DMS 273 treated with DMSO at 0.1 percent for 48 hours (cell line): ENCODE measurements at regions not wholly inside any gene's neighbourhood (a gene's known extent, or its start where the extent isn't known, plus 50 kb on each side); places are given as distances from the start of the nearest gene placed in this dataset.
"Not testable (repeated sequence)": the region's sequence is repeated elsewhere in the genome, so short reads cannot be mapped to it uniquely, and the experiment has no call there.

Source experiments
- DNase-seq: peaks from one replicate; lab custom pipeline; 2025; lab: John Stamatoyannopoulos, UW

DNA sequence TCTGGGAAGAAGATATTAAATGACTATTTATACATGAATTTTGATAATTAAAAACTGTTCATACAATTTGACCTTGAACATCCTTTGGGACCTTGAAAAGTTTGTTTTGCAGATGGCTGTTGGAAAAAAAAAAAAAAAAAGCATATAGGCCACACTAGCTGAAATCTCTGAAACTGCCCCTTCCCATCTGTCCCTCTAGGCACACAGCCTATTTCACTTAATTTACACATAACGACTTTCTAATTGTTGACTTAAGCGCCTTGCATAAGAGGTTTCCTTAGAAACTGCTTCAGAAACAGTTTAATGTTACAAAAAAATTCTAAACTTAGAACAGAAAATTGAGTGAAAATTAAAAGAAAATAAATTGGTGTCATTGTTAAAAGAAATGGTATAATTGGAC lies 131.0 kb downstream of the COX18 start:
- DNase-seq: peak; percentile 8

DNA sequence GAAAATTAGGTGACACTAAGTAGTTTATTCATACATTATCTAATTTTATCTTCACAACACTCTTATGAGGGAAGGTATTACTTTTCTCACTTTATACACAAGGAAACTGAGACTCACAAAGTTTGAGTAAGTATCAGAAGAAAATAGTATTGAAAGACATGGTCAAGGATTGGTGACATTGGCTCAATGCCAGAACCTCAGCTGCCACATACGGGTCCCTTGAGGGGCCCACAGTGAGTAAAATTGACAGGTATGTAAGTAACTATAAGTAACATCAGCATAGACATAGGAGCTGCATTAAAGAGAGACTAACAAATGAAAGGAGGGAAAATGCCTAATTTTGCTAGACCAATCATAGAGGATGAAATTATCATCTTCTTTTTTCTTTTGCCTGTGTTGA lies 134.1 kb downstream of the COX18 start:
- DNase-seq: no peak

DNA sequence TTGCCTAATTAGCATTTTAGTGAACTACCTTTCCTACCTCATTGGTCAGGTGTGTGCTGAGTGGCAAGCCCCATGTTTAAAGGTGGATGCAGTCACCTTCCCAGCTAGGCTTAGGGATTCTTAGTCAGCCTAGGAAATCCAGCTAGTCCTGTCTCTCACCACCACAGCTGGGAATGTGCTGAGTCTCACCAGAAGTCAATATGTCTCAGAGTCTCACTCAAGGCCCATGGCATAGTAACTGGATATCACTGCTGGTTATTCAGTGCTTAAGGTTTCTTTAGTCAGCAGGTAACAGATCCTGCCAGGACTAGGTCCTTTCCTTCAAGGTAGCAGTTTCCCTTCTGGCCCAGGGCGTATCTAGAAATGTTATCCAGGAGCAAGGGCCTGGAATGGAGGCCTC lies 136.5 kb downstream of the COX18 start:
- no peak for DNase-seq

DNA sequence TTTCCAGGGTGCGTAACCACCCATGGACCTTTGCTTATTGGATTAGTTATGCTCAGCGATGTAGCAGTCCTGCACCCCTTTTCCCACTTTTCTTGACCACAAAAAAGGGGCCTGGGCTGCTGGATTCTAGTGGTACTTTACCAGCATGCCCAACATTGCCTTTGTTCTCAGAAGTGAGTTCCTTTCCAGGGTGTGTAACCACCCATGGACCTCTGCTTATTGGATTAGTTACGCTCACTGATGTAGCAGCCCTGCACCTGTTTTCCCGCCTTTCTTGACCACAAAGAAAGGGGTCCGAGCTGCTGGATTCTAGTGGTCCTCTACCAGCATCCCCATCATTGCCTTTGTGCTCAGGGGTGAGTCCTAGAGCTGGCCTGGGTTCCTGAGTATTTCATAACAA lies 138.2 kb downstream of the COX18 start:
- DNase-seq: no peak

DNA sequence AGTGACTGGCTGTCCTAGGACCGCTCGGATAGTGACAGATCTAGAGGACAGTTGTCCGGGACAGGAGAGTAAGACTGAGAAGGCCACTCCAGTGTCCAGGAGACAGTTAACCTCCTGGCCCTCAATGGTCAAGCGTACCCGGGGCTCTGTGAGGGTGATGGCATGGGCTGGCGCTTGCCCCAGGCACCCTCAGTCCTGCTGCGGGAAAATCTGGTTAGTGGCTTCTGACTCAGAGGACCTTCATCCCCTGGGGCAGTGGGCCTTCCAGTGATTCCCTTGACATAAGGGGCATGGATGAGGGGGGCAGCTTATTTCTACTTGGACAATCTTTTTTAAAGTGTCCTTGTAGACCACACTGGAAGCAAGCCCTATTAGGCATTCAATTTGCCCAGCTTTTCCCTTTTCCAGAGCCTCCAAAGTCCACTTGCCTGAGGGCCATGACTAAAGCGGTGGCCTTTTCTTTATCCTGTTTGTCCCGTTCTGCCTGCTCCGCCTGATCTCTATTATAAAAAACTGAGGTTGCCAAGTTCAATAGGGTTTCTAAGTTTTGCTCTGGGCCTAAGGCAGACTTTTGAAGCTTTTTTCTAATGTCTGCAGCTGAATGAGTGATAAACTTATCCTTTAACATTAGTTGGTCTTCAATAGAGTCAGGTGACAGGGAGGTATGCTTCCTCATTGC lies 139.8 kb downstream of the COX18 start:
- DNase-seq: not testable (repeated sequence)

DNA sequence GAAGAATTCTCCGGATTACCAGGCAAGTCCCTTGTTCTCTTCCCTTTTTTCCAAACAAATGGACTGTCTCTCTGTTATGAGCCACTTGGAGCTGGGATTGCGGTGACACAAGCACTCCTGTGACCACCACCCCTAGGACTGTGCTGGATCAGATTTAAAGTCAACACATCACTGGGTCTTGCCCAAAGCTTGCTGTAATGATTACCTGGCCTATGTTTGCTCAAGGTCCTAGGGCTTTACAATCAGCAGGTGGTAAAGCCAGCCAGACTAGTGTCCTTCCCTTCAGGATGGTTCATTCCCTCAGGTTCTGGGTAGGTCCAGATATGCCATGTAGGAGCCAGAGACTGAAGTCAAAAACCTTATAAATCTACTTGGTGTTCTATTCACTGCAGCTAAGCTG lies 144.7 kb downstream of the COX18 start:
- DNase-seq: no peak

DNA sequence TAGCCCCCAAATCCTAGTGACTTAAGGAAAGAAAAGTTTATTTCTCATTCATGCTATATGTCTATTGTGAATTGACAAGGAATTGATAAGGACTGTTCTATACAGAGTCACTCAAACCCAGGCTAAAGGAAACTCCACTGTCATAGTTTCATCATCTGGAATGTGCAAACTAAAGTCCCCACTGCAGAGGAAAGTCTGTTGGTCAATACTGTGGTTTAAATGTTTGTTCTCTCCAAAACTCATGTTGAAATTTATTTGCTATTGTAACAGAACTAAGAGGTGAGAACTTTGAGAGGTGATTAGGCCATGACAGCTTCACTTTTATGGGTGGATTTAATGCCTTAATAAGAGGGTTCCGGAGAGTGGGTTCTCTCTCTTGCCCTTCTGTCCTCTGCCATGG lies 149.6 kb downstream of the COX18 start:
- no peak for DNase-seq

DNA sequence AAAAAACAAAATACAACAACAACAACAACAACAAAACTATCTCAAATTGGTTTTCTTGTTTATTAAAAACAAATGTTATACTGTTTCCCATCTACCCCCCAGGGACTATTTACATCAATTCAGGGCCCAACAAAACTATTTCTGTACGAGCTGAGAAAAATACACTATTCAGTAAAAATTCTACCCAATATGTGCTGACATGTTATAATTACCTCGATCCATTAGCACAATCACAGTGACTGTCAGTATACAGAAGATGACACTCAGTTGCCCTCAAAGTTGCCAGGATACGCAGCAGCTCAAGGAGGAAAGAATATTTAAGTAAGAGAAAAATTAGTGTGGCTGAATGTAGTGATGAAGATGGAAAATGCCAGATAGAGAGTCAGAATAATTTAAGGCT lies 150.1 kb downstream of the COX18 start:
- no peak for DNase-seq

DNA sequence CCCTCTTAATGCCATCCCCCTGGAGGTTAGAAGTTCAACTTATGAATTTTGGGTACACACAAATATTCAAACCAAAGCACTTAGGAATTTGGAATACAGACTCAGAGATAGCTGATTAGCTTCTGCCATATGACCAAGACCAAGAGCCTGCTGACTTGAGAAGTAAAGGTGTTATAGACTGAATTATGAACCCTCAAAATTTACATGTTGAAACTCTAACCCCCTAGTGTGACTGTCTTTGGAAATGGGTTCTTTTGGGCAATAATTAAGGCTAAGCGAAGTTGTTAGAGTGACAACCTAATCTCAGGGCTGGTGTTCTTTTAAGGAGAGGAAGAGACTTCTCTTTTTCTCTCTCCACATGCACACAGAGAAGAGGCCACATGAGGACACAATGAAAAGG lies 151.2 kb downstream of the COX18 start:
- DNase-seq: no peak

DNA sequence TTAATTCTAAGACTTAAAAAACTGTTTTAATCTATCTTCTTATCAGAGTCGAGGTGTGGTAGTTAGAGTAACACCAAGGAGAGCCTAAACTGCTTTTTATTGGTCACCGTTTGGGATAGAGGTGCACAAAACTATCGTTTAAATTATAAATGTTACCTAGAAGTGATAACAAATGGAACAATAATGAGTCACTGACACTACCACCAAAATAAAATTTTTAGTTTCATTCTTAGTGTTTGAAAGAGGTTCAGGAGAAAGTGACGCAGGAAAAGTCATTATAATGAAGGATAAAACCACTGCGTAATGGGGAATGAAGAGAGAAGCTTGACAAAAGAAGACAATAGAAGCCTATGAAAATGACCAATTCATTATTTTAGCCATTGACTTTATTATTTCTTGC lies 158.2 kb downstream of the COX18 start:
- no peak for DNase-seq

DNA sequence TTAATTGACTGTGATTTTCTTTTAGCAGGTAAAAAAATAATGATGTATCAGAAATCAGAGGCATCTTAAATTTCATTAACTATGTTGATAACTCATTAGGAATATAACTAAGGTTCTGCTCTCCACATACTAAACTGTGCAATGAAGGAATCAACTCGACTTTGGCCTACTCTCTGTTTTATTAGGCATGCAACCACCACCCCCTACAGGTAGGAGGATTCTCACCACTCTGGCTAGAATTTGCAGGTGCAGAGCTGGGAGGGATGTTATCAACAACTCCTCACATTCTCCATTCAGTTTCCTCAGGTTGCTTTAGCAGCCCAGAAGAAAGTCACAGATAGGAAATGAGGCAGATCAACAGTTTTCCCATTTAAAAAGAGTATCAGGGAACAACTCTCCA lies 160.1 kb downstream of the COX18 start:
- DNase-seq: no peak

DNA sequence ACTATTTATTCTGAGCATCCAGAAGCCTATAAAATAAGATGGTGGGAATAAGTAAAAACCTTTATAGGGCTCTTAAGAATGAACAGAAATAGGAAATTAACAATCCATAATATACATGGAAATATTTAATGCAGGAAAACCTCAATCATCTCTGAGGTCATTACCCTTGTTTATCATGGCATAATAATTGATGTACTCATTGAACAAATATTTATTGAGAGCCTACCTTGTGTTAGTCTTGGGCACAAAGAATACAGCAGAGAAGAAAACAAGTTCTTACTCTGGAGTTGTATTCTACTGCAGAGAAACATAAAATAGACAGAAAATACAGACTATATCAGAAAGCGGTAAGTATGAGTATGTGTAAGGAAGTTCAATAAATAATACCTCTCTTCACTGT lies 167.2 kb downstream of the COX18 start:
- DNase-seq: no peak

DNA sequence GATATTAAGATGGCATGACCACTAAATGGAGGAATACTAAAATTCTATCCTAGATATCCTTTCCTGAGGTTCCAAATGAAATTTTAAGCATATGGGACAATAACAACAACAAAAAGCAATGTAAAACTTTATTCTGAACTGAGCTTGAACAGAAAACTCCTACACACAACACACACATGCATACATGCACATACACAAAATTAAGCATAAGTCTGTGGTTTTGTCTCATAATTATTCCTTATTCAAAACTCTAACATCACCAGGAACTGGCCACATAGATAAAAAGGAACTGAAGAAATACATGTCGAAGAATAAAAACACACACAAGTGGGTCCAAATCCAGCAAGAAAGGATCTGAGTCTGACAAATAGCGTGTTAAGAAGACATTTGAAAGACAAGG lies 168.0 kb downstream of the COX18 start:
- DNase-seq: no peak

DNA sequence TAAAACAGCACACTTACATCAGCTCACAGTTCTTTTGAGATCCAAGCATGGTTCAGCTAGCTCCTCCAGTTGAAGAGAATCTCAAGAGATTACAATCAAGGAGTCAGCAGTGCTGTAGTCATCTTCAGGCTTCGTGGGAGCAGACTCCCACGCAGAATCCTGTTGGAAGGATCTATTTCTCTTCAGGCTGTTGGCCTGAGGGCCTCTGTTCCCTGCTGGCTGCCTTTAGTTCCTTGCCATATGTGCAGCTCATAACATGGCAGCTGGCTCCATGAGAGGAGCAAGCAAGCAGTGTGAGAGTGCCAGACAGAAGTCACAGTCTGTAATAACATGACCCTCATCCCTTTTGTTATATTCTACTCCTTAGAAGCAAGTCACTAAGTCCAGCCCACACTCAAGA lies 168.6 kb downstream of the COX18 start:
- no peak for DNase-seq

DNA sequence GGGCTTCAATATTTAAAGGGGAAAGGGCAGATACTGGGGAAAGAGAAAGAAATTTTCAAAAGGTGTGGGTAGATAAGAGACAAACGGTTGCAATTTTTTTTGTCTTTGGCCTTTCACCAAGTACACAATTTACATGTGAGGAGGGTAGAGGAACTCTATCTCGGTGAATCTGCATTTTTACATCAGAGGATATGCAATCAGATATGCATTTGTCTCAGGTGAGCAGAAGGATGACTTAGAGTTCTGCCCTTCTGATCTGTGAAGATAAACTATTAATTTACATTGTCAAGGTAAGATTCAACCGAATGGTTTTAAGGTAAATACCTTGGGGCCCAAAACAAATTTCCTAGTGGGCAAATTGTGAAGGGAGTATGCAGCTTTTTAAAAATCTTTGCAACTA lies 169.9 kb downstream of the COX18 start:
- no peak for DNase-seq

DNA sequence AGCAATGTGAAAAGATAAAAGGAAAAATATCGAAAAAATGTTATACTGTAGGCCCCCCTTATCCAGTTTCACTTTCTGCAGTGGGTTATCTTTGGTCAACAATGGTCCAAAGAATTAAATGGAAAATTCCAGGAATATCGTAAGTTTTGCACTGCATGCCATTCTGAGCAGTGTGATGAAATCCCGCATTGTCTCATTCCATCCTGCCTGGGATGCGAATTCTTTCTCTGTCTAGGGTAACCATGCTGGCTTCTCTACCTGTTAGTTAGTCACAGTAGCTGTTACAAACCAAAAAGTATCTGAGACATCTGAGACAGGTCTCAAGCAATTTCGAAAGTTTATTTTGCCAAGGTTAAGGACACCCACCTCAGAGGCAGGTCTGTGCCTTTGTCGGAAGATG lies 170.3 kb downstream of the COX18 start:
- DNase-seq: no peak

DNA sequence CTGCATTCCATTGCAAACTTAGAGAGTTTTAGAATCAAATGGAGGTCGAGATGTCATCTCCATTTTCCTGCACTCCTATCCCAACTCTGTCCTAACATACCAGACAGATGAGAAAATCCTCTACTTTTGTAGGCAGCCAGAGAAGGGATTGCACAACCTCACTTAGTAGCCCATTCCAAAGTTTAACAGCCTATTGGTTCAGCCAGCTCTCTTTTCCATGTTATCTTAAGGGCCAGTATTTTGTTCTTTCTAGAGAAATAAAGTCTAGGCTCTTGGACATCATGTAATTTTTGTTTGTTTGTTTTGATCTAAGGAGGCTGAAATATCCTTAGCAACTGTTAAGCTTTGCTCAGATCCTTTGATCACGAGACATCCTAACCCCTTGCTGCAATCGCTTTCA lies 173.0 kb downstream of the COX18 start:
- DNase-seq: no peak

DNA sequence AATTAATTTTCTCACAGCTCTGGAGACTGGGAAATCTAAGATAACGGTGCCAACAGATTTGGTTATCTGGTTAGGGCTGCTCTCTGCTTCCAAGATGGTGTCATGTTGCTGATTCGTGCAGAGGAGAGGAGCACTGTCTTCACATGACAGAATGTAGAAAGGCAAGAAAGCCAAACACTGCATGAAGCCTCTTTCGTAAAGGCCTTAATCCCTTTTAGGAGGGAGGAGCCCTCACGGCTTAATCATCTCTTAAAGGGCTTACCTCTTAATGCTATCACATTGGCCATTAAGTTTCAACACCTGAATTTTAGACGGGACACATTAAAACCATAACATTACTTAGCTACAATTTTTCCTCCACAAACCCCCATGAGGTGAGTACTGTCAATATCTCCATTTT lies 174.1 kb downstream of the COX18 start:
- DNase-seq: no peak

DNA sequence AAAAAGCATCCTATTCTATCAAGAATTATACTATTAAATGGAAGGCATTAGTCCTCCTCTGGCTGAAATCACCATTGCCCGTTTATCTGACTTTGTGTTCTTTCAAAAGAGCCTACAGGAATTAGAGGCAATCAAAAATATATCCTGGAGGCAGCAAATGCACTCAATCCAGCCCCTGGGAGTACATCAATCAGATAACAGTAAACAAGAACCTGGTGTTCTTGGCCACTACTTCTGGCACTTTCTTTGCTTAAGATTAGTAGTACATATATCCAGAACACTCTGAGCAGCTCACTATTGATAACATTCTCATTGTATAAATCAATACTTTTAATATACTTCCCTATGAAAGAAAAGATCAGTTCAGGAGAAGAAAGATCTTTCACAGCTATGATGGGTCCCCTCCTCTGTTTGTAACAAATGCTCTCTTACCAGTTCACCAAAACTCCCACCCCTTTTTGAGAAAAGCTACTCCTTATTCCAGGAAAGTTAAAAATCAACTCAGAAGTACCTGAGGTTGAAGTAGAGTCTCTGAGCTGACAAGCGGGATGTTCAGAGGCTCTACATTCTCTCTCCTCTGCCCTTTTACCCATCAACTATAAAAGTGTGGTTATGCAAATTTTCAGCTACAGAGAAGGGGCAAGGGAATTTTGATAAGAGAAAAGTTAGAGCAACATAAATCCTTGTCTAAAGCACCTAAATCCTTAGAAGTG lies 176.0 kb downstream of the COX18 start:
- no peak for DNase-seq

DNA sequence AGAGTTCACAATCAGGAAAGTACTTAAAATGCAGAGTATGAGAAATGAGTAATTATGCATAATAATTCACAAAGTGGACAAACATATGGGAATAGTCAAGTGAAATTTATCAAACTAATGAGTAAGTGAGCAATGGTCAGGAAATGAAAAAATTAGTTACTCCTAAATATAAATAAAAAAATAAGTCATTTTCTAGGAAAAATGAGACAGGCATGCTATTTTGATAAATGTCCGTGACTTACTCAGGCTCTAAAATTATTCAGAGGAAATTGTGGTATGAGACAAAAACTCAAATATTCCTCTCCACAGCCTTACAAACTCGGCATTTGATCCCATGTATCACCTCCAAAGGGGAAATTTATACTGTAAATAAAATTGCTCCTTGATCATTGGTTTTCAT lies 181.2 kb downstream of the COX18 start:
- DNase-seq: no peak

DNA sequence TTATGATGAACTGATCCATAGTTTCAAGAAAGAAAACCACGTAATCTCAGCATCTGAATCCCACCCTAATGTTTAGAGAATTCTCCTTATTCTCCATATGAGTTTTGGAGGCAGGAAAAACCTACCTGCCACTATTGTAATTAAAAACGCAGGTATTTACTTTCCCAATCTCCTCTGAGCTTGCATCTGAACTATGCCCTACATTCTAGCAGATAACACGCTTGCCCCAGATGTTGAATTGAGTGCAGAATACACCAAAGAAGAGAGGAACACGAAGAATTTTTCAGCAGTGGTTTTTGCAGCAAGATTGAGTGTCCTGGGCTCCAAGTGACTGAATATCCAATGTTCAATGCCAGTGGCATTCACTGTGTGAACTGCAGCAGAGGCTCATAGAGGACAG lies 182.4 kb downstream of the COX18 start:
- DNase-seq: no peak

DNA sequence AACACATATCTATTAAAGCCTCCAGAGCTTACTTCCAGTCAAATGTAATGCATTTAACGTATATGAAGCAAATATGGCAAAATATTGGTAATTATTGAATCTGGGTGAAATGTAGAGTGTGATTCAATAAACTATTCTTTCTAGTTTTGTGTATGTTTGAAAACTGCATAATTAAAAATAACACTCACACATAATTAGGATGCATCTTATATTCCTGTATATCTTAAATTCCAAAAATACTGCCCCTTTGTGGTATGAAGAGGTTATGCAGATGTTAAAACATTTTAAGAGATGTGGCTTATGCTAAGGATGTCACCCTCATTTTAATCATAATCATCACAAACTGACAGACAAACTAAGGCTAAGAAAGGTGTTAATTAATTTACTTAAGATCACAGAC lies 182.9 kb downstream of the COX18 start:
- no peak for DNase-seq

DNA sequence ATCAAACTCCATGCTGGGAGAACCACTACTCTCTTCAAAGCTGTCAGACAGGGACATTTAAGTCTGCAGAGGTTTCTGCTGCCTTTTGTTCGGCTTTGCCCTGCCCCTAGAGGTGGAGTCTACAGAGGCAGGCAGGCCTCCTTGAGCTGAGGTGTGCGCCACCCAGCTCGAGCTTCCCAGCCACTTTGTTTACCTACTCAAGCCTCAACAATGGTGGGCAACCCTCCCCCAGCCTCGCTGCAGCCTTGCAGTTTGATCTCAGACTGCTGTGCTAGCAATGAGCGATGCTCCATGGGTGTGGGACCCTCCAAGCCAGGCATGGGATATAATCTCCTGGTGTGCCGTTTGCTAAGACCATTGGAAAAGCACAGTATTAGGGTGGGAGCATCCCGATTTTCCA lies 185.3 kb downstream of the COX18 start:
- not testable (repeated sequence) for DNase-seq

DNA sequence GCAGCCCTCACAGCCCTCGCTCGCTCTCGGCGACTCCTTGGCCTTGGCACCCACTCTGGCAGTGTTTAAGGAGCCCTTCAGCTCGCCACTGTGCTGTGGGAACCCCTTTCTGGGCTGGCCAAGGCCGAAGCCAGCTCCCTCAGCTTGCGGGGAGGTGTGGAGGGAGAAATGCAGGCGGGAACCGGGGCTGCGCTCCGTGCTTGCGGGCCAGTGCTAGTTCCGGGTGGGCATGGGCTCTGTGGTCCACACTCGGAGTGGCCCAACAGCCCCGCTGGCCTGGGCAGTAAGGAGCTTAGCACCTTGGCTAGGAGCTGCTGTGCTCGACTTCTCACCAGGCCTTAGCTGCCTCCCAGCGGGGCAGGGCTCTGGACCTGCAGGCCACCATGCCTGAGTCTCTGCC lies 192.6 kb downstream of the COX18 start:
- DNase-seq: no peak
